Tibial nerve (tissue), 4 donors: ENCODE measurements at regions not wholly inside any gene's neighbourhood (a gene's known extent, or its start where the extent isn't known, plus 50 kb on each side); places are given as distances from the start of the nearest gene placed in this dataset.

ENCODE experiments used
- CTCF ChIP-seq, 5 experiments: fragments of 200-600 bp in 3 of 5; fragments of 450-650 bp in 2 of 5; sonication (generic) in 3 of 5; IDR thresholded peaks; one replicate each; pipeline ENCODE4 v1.5.1; 2016 to 2019; ENCODE audit warnings: antibody characterized with exemption in 5 of 5, mild to moderate bottlenecking in 3 of 5, moderate library complexity in 2 of 5
- EP300 ChIP-seq, 2 donors: sonication (generic); formaldehyde crosslinking; IDR thresholded peaks; one replicate each; pipeline ENCODE4 v1.6.1; 2017; ENCODE audit warnings: antibody characterized with exemption in 2 of 2, mild to moderate bottlenecking in 1 of 2

- TF ChIP-seq CTCF (IDR thresholded peaks at IDR 0.05) (no peak), EP300 (IDR thresholded peaks at IDR 0.05) (no peak)
Observed at GRCh38 chr1:229213797-229214196, 57.1 kb upstream of the RAB4A start.
